ENCODE measurements at regions not wholly inside any gene's neighbourhood (a gene's known extent, or its start where the extent isn't known, plus 50 kb on each side); places are given as distances from the start of the nearest gene placed in this dataset.
A peak's percentile ranks its signal among the peaks of the same experiment; 100 is the strongest.

- DNase-seq: no peak
These were observed 60.6 kb upstream of the CD34 start for GRCh38 chr1:207971331-207972219.

GRCh38 chr1:207970329-207971233 is 59.7 kb upstream of the CD34 start:
- DNase-seq: no peak

- no peak for DNase-seq
These were observed 58.6 kb upstream of the CD34 start for GRCh38 chr1:207969528-207969927.

GRCh38 chr1:207968521-207969009 is 57.6 kb upstream of the CD34 start:
- no peak for DNase-seq

- DNase-seq: no peak
These were observed 56.8 kb upstream of the CD34 start for GRCh38 chr1:207967703-207968102.

GRCh38 chr1:207966521-207966920 is 55.6 kb upstream of the CD34 start:
- DNase-seq: no peak

- no peak for DNase-seq
These were observed 54.8 kb upstream of the CD34 start for GRCh38 chr1:207965392-207966387.

GRCh38 chr1:207964195-207964966 is 53.5 kb upstream of the CD34 start:
- DNase-seq: no peak

- DNase-seq: peak; percentile 98
These were observed 52.7 kb upstream of the CD34 start for GRCh38 chr1:207963427-207964194.

GRCh38 chr1:207962716-207963426 is 51.9 kb upstream of the CD34 start:
- peak; percentile 75 for DNase-seq

Data from DMS53 (cell line).